DOHH2 (cell line): ENCODE measurements at regions not wholly inside any gene's neighbourhood (a gene's known extent, or its start where the extent isn't known, plus 50 kb on each side); places are given as distances from the start of the nearest gene placed in this dataset.

Experiments used
- H3F3A ChIP-seq: fragments of 200-600 bp; sonication (generic), shearing (Covaris generic); 2 replicates; pipeline ENCODE4 v1.6.0; 2016; ENCODE audit warnings: antibody characterized with exemption, mild to moderate bottlenecking; ENCODE audit not compliant: control insufficient read depth, insufficient read depth
- H3K27ac ChIP-seq: fragments of 200-600 bp; sonication (generic); 2 replicates; pipeline ENCODE4 v1.5.1; 2014; ENCODE audit warnings: low read depth, mild to moderate bottlenecking, low read length, moderate library complexity
- H3K27me3 ChIP-seq: fragments of 200-600 bp; sonication (generic); 2 replicates; pipeline ENCODE4 v1.6.1; 2014; ENCODE audit warnings: mild to moderate bottlenecking, low read length, mixed read lengths; ENCODE audit not compliant: control insufficient read depth
- H3K36me3 ChIP-seq: fragments of 200-600 bp; sonication (generic); 2 replicates; pipeline ENCODE4 v1.6.1; 2014; ENCODE audit warnings: mild to moderate bottlenecking, low read length, moderate library complexity, mixed read lengths; ENCODE audit not compliant: control insufficient read depth
- H3K4me1 ChIP-seq: fragments of 200-600 bp; sonication (generic); 2 replicates; pipeline ENCODE4 v1.6.1; 2014; ENCODE audit warnings: mild to moderate bottlenecking, low read length, mixed read lengths; ENCODE audit not compliant: control insufficient read depth
- H3K4me2 ChIP-seq: fragments of 200-600 bp; sonication (generic); 2 replicates; pipeline ENCODE4 v1.6.0; 2014; ENCODE audit warnings: mild to moderate bottlenecking, low read length, moderate library complexity
- H3K4me3 ChIP-seq: fragments of 200-600 bp; sonication (generic); 2 replicates; pipeline ENCODE4 v1.5.1; 2014; ENCODE audit warnings: mild to moderate bottlenecking, low read length, mixed read lengths
- H3K79me2 ChIP-seq: fragments of 200-600 bp; sonication (generic); 2 replicates; pipeline ENCODE4 v1.6.1; 2014; ENCODE audit warnings: mild to moderate bottlenecking, low read length, mixed read lengths; ENCODE audit not compliant: control insufficient read depth
- H3K9me2 ChIP-seq: fragments of 200-600 bp; sonication (generic); replicated peaks from 2 replicates; pipeline ENCODE4 v1.6.1; 2014; ENCODE audit warnings: mild to moderate bottlenecking, low read length, mixed read lengths; ENCODE audit not compliant: control insufficient read depth
- H3K9me3 ChIP-seq: fragments of 200-600 bp; sonication (generic); 2 replicates; pipeline ENCODE4 v1.6.1; 2014; ENCODE audit warnings: antibody characterized with exemption, low read length, mixed read lengths; ENCODE audit not compliant: control insufficient read depth, insufficient read depth
- H4K20me1 ChIP-seq: fragments of 200-600 bp; sonication (generic); 2 replicates; pipeline ENCODE4 v1.6.0; 2014; ENCODE audit warnings: low read depth, mild to moderate bottlenecking, antibody characterized with exemption, low read length, moderate library complexity; ENCODE audit not compliant: control insufficient read depth, insufficient read depth
- EZH2phosphoT487 ChIP-seq: fragments of 200-600 bp; sonication (generic); IDR thresholded peaks from 2 replicates; pipeline ENCODE4 v1.6.1; 2017; ENCODE audit warnings: borderline replicate concordance, mild to moderate bottlenecking, antibody characterized with exemption, low read length, moderate library complexity, mixed read lengths
- TF ChIP-seq, protein P1 (sequence below): fragments of 200-600 bp; sonication (generic); IDR thresholded peaks from one replicate; pipeline ENCODE4 v1.5.1; 2014; ENCODE audit warnings: antibody characterized with exemption, mild to moderate bottlenecking, low read depth, low read length; ENCODE audit not compliant: poor library complexity, severe bottlenecking

DNA sequence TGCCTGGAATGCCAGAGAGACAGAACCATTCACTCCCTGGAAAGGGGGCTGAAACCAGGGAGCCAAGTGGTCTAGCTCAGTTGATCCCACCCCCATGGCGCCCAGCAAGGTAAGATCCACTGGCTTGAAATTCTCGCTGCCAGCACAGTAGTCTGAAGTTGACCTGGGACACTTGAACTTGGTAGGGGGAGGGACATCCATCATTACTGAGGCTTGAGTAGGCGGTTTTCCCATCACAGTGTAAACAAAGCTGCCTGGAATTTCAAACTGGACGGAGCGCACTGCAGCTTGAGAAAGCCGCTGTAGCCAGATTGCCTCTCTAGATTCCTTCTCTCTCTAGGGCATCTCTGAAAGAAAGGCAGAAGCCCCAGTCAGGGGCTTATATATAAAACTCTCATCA is 310.7 kb upstream of the DPPA4 start:
- no peaks in the 10 kb centered on the region for H3K79me2 ChIP-seq
- no peaks in the 10 kb centered on the region for H3K27me3 ChIP-seq
- H3K4me2 ChIP-seq = no peak overlapping the region
- no peaks in the 10 kb centered on the region for H3K36me3 ChIP-seq
- H3F3A ChIP-seq = no peaks in the 10 kb centered on the region
- no peaks in the 10 kb centered on the region for H3K9me3 ChIP-seq
- no peaks in the 10 kb centered on the region for H3K4me1 ChIP-seq
- H3K9me2 ChIP-seq = no peaks in the 10 kb centered on the region
- no peaks in the 10 kb centered on the region for H4K20me1 ChIP-seq
- no peak overlapping the region for H3K4me3 ChIP-seq
- no peak overlapping the region for H3K27ac ChIP-seq
- TF ChIP-seq, protein P1, sequence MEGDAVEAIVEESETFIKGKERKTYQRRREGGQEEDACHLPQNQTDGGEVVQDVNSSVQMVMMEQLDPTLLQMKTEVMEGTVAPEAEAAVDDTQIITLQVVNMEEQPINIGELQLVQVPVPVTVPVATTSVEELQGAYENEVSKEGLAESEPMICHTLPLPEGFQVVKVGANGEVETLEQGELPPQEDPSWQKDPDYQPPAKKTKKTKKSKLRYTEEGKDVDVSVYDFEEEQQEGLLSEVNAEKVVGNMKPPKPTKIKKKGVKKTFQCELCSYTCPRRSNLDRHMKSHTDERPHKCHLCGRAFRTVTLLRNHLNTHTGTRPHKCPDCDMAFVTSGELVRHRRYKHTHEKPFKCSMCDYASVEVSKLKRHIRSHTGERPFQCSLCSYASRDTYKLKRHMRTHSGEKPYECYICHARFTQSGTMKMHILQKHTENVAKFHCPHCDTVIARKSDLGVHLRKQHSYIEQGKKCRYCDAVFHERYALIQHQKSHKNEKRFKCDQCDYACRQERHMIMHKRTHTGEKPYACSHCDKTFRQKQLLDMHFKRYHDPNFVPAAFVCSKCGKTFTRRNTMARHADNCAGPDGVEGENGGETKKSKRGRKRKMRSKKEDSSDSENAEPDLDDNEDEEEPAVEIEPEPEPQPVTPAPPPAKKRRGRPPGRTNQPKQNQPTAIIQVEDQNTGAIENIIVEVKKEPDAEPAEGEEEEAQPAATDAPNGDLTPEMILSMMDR = no peak
- no peak for TF ChIP-seq EZH2phosphoT487

DNA sequence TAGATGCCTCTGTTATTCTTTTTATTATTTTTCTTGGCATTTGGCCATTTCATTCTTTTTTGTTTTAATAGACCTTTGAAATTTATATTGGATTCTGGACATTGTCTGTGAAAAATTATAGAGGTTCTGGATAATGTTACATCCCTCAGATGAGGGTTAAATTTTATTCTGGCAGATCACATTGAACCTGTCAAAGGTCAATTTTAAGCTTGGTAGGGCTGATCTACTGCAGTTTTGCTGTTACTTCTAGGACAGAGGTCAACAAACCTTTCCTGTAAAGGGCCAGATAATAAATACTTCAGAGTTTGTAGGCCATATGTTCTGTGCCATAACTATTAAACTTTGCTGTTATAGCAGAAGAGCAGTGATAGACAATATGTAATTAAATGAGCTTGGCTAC is 318.9 kb upstream of the DPPA4 start:
- H3K4me1 ChIP-seq = no peaks in the 10 kb centered on the region
- no peaks in the 10 kb centered on the region for H3K9me2 ChIP-seq
- H3K4me2 ChIP-seq = no peak overlapping the region
- H3K9me3 ChIP-seq = no peaks in the 10 kb centered on the region
- no peaks in the 10 kb centered on the region for H4K20me1 ChIP-seq
- no peak overlapping the region for H3K4me3 ChIP-seq
- H3K36me3 ChIP-seq = no peaks in the 10 kb centered on the region
- no peaks in the 10 kb centered on the region for H3K79me2 ChIP-seq
- TF ChIP-seq, protein P1 = no peak
- TF ChIP-seq EZH2phosphoT487 = no peak
- no peaks in the 10 kb centered on the region for H3F3A ChIP-seq
- no peaks in the 10 kb centered on the region for H3K27me3 ChIP-seq
- no peak overlapping the region for H3K27ac ChIP-seq

DNA sequence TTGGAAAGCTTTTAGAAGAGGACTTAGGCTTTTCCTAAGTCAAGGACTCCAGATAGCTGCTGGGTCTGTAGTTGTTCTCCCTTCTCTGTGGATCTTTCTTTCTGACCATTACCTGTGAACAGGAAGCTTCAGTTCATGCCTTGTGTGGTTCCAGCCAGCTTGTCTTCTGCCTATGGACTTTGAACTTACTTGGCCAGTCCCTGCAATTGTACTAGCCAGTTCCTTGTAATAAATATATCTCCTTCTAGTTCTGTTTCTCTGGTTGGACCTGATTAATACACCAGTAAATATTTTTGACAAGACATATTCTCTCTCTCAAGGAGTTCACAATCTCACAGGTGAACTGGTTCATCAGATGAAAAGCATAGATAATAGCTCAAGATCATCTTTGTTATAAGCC is 341.3 kb upstream of the DPPA4 start:
- H3K9me2 ChIP-seq = no peaks in the 10 kb centered on the region
- H3F3A ChIP-seq = no peaks in the 10 kb centered on the region
- no peaks in the 10 kb centered on the region for H3K36me3 ChIP-seq
- no peak overlapping the region for H3K4me2 ChIP-seq
- no peaks in the 10 kb centered on the region for H4K20me1 ChIP-seq
- H3K27me3 ChIP-seq = no peaks in the 10 kb centered on the region
- no peaks in the 10 kb centered on the region for H3K9me3 ChIP-seq
- H3K79me2 ChIP-seq = no peaks in the 10 kb centered on the region
- TF ChIP-seq EZH2phosphoT487 = no peak
- TF ChIP-seq, protein P1 = no peak
- no peaks in the 10 kb centered on the region for H3K4me1 ChIP-seq
- no peak overlapping the region for H3K4me3 ChIP-seq
- no peak overlapping the region for H3K27ac ChIP-seq

DNA sequence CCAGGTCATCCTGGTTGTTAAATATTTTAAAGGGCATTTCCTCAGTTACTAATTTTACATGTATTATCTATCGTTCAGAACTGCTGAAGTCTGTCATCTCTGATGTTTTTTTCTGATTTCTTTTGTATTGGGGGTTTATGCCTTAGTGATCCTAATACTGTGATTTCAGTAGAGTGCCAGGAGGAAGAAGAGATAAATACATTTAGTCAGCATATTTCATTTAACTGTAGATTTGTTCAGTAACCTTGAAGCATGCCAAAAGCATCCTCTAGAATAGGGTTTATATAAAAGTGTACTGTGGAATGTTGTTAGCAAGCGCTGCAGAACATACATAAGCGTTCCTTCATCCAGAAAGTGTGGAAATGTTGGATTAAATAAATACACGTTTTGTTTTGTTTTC is 342.3 kb upstream of the DPPA4 start:
- no peaks in the 10 kb centered on the region for H3F3A ChIP-seq
- no peaks in the 10 kb centered on the region for H4K20me1 ChIP-seq
- H3K4me2 ChIP-seq = no peak overlapping the region
- H3K36me3 ChIP-seq = no peaks in the 10 kb centered on the region
- H3K9me3 ChIP-seq = no peaks in the 10 kb centered on the region
- H3K27me3 ChIP-seq = no peaks in the 10 kb centered on the region
- H3K27ac ChIP-seq = no peak overlapping the region
- TF ChIP-seq, protein P1 = no peak
- no peak for TF ChIP-seq EZH2phosphoT487
- H3K4me1 ChIP-seq = no peaks in the 10 kb centered on the region
- H3K4me3 ChIP-seq = no peak overlapping the region
- H3K9me2 ChIP-seq = no peaks in the 10 kb centered on the region
- H3K79me2 ChIP-seq = no peaks in the 10 kb centered on the region
